ENCODE measurements at regions not wholly inside any gene's neighbourhood (a gene's known extent, or its start where the extent isn't known, plus 50 kb on each side); places are given as distances from the start of the nearest gene placed in this dataset.

- TF ChIP-seq CTCF (IDR thresholded peaks at IDR 0.05 in 2 of 3, conservative IDR thresholded peaks at IDR 0.05 in 1 of 3; ENCODE audit: borderline replicate concordance in 1 of 3, insufficient read depth in 1 of 3, low read depth in 2 of 3, low read length in 2 of 3) (no peak), YY1 (IDR thresholded peaks at IDR 0.05; ENCODE audit: extremely low read depth, insufficient replicate concordance, low read depth, low read length) (no peak), ZNF274 (IDR thresholded peaks at IDR 0.05; ENCODE audit: low read depth, low read length) (no peak), MAX (IDR thresholded peaks at IDR 0.05) (no peak), SP1 (IDR thresholded peaks at IDR 0.05; ENCODE audit: low read depth) (no peak)
These were observed 2339.5 kb downstream of the TP53TG3F start for GRCh38 chr16:35798885-35799426.

All from HCT116 (cell line).